Fibroblast of the aortic adventitia (primary cell): ENCODE measurements at regions not wholly inside any gene's neighbourhood (a gene's known extent, or its start where the extent isn't known, plus 50 kb on each side); places are given as distances from the start of the nearest gene placed in this dataset.

ENCODE experiments used
- DNase-seq: peaks from one replicate; pipeline ENCODE4 v3.0.0-alpha.2; 2010; ENCODE audit warnings: low read depth
- H3K4me3 ChIP-seq: 2 replicates; pipeline ENCODE4 v1.5.1; 2011; ENCODE audit warnings: low read depth, mild to moderate bottlenecking, control low read depth, low read length, moderate library complexity
- TF ChIP-seq, protein P1 (sequence below): IDR thresholded peaks from 2 replicates; pipeline ENCODE4 v1.5.1; 2011; ENCODE audit warnings: mild to moderate bottlenecking, low read length, control low read depth, inconsistent platforms; ENCODE audit not compliant: insufficient read depth

DNA sequence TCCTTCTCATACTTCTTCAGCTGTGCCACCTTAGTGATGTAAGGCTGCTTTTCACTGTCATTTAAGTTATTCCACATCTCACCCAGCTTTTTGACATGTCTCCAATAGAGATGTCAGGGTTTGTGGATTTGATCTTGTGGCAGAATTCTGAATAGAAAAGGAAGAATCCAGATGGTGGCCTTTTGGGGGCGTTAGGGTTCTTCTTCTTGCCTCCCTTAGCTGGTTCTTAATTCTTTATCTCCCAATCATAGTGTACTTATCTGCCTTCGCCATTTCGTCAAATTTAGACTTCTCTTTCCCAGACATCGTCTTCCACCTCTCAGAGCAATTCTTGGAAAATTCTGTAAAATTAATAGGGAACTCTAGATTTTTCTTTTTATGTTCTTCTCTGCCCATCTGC is 422.9 kb downstream of the GJA1 start:
- TF ChIP-seq, protein P1, sequence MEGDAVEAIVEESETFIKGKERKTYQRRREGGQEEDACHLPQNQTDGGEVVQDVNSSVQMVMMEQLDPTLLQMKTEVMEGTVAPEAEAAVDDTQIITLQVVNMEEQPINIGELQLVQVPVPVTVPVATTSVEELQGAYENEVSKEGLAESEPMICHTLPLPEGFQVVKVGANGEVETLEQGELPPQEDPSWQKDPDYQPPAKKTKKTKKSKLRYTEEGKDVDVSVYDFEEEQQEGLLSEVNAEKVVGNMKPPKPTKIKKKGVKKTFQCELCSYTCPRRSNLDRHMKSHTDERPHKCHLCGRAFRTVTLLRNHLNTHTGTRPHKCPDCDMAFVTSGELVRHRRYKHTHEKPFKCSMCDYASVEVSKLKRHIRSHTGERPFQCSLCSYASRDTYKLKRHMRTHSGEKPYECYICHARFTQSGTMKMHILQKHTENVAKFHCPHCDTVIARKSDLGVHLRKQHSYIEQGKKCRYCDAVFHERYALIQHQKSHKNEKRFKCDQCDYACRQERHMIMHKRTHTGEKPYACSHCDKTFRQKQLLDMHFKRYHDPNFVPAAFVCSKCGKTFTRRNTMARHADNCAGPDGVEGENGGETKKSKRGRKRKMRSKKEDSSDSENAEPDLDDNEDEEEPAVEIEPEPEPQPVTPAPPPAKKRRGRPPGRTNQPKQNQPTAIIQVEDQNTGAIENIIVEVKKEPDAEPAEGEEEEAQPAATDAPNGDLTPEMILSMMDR, result no peak
- no peak overlapping the region for H3K4me3 ChIP-seq
- no peak for DNase-seq

DNA sequence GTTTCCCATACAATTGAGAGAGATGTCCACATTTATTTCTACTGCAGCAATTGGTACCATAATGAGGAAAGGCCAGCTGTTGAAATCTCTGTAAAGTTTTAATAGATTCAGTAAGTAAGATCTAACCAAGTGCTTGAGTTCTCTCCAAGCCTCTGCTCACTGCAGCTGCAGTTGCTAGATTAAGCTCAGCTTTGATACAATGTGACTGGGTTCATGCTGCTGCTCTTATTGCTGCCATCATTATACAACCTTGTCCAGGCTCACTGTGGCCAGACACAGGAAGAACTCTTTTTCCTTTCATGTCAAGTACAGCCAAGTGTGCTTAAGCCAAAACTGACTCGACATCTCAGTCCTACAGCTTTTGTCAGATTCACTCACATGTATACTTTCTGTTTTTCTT is 423.5 kb downstream of the GJA1 start:
- TF ChIP-seq, protein P1, result no peak
- H3K4me3 ChIP-seq, result no peak overlapping the region
- DNase-seq, result peak; percentile 53

DNA sequence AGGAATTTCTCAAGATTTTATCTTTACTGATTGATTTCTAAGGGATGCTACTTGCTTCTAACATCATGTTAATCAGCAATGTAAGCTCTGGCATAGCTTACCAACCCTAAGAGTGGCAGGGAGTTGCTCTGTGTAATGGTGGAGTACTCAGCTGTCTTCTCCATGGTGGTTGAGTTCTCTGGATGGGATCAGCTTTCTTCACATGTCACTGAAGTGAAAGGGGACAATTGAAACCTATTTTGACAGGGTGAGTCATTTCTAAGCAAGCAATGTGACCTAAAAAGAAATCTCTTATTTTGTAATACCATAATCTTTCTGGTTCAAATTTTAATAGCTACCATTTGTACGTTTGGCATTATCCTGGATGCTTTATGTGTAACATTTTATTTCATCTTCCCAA is 430.4 kb downstream of the GJA1 start:
- H3K4me3 ChIP-seq, result no peak overlapping the region
- TF ChIP-seq, protein P1, result no peak

DNA sequence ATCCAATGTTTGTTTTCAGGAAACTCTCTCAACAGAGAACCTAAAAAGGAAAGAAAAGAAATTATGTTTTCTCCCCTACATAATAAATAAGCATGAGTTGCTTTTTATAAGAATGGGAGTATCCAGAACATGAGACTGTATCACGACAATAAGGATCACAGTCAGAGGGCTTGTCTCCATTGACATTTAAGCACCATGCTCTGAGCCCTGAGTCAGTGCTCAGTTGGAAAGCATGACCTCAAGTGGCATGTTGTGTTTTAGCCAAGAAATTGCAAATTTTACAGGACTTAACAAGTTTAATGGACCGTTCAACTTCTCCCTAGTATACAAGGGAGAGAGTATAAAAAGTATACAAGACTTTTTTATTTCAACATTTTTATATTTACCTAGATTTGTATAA is 431.6 kb downstream of the GJA1 start:
- DNase-seq, result no peak
- TF ChIP-seq, protein P1, result no peak
- no peak overlapping the region for H3K4me3 ChIP-seq

More for the DNA sequence above, 430.4 kb downstream of the GJA1 start:
- no peak for DNase-seq

DNA sequence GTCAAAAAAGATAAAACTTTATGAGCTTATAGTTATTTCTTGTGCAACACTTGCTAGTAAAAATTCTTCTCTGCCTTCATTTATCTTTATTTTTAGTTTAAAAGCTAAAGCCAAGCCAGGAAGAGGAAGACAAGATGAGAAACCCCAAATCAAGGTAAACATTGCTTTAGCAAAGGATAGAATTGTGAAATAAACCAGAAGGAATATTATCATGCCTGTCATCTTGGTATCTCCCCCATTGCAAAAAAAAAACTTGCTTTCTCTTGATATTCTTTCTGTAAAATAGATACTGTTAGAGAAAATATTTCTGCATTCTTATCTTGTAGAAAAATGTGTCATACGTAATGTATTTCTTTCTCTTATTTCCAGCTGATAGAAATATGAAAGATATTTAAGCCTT is 432.8 kb downstream of the GJA1 start:
- DNase-seq, result peak; percentile 89
- TF ChIP-seq, protein P1, result no peak
- no peak overlapping the region for H3K4me3 ChIP-seq

DNA sequence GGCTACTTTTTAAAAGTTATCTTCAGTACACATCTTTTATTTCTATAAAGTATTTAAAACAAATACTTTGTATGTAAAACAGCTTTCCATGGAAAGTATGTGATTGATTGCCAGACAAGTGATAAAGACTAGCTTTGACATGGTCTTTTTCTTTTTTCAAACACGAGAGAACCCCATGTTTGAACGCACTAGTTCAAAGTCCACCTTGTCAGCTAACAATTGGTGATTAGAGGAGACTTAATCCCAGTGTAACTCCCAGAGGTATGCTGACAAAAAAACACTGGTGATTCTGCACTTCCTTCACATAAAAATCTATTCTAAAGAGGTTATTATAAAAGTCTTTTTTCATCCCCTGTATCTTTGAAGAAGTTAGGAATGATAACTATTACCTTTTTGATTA is 438.1 kb downstream of the GJA1 start:
- no peak for DNase-seq
- TF ChIP-seq, protein P1, result no peak

DNA sequence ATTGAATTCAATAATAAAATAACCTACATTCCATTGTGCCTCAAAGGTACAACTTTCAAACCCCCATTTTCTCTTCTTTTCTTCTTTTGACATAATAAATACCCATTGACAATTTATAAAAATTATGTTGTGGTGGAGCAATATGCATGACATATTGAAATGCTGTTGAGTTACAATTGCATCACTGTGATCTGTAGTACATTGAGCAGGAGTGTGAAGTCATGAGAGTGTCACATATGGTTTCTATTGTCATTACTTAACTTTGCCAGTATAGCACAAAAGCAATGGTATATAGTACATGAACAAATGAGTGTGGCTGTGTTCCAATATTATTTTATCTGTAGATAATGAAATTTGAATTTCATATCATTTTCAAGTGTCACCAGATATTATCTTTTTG is 441.3 kb downstream of the GJA1 start:
- no peak overlapping the region for H3K4me3 ChIP-seq
- TF ChIP-seq, protein P1, result no peak
- no peak for DNase-seq

More for the DNA sequence above, 438.1 kb downstream of the GJA1 start:
- H3K4me3 ChIP-seq, result no peak overlapping the region
